GM12891 (cell line): ENCODE measurements at regions not wholly inside any gene's neighbourhood (a gene's known extent, or its start where the extent isn't known, plus 50 kb on each side); places are given as distances from the start of the nearest gene placed in this dataset.

Source experiments
- POLR2A ChIP-seq: IDR thresholded peaks from 2 replicates; pipeline ENCODE4 v1.6.1; 2011; ENCODE audit warnings: low read depth, low read length, control low read depth
- POLR2AphosphoS5 ChIP-seq: IDR thresholded peaks from 2 replicates; pipeline ENCODE4 v1.6.1; 2011; ENCODE audit warnings: low read depth, low read length, control low read depth

- TF ChIP-seq POLR2AphosphoS5 (no peak), POLR2A (no peak)
These were observed 736.3 kb downstream of the LTN1 start for GRCh38 chr21:28256420-28256831.
